ENCODE measurements at regions not wholly inside any gene's neighbourhood (a gene's known extent, or its start where the extent isn't known, plus 50 kb on each side); places are given as distances from the start of the nearest gene placed in this dataset.

DNA sequence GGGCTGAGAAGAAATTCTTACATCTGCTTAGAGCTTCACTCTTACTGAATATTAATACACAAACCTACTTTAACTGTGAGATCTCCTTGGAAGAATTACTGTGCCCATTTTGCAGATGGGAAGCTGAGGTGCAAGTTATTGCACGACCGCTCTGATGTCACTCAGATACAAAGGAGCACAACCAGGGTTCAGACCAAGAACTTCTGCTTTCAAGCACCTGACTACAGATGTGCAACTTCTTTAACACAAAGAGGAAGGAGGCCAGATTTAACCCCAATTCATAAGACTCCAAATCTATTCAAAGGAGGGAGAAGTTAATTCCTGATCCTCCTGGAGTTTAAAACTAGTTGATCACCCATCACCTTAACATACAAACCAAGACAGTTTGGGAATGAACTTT lies 232.6 kb downstream of the VRK1 start:
- TF ChIP-seq POLR2A (IDR thresholded peaks at IDR 0.05; ENCODE audit: low read depth, low read length) (no peak), POLR2AphosphoS5 (IDR thresholded peaks at IDR 0.05; ENCODE audit: low read depth, low read length) (no peak)

Measured in GM12891 (cell line).